GM23338 (cell line): ENCODE measurements at regions not wholly inside any gene's neighbourhood (a gene's known extent, or its start where the extent isn't known, plus 50 kb on each side); places are given as distances from the start of the nearest gene placed in this dataset.

Experiments used
- ATAC-seq: fragments of 200-7000 bp; cut with Tn5 transposase; 3 replicates; pipeline ENCODE4 v1.9.1; 2020
- DNase-seq: peaks from one replicate; pipeline ENCODE4 v3.0.0-alpha.2; 2015; ENCODE audit warnings: low spot score
- H2AFZ ChIP-seq: fragments of 200-600 bp; sonication (generic); 2 replicates; pipeline ENCODE4 v1.8.0; 2016; ENCODE audit warnings: antibody characterized with exemption, mild to moderate bottlenecking, moderate library complexity
- H3F3A ChIP-seq: fragments of 200-600 bp; sonication (generic); replicated peaks from 2 replicates; pipeline ENCODE4 v1.8.0; 2017; ENCODE audit warnings: antibody characterized with exemption, mixed run types, low read depth
- H3K27ac ChIP-seq: fragments of 200-600 bp; sonication (generic); 2 replicates; pipeline ENCODE4 v1.6.1; 2016; ENCODE audit warnings: low read depth
- H3K27me3 ChIP-seq: fragments of 200-600 bp; sonication (generic); 2 replicates; pipeline ENCODE4 v1.8.0; 2016; ENCODE audit warnings: mild to moderate bottlenecking, mixed run types, moderate library complexity; ENCODE audit not compliant: insufficient read depth
- H3K36me3 ChIP-seq: fragments of 200-600 bp; sonication (generic); 2 replicates; pipeline ENCODE4 v1.8.0; 2016; ENCODE audit warnings: mild to moderate bottlenecking; ENCODE audit not compliant: insufficient read depth
- H3K4me1 ChIP-seq: fragments of 200-600 bp; sonication (generic); 2 replicates; pipeline ENCODE4 v1.8.0; 2016; ENCODE audit warnings: mild to moderate bottlenecking, moderate library complexity; ENCODE audit not compliant: insufficient read depth
- H3K4me2 ChIP-seq: fragments of 200-600 bp; sonication (generic); 2 replicates; pipeline ENCODE4 v1.7.1; 2017; ENCODE audit warnings: mixed run types
- H3K4me3 ChIP-seq: fragments of 200-600 bp; sonication (generic); 2 replicates; pipeline ENCODE4 v1.6.1; 2016; ENCODE audit warnings: mixed run types
- H3K79me2 ChIP-seq: fragments of 200-600 bp; sonication (generic); replicated peaks from 2 replicates; pipeline ENCODE4 v1.8.0; 2017; ENCODE audit warnings: mild to moderate bottlenecking; ENCODE audit not compliant: insufficient read depth
- H3K9me2 ChIP-seq: fragments of 200-600 bp; sonication (generic); 2 replicates; pipeline ENCODE4 v1.8.0; 2017; ENCODE audit not compliant: insufficient read depth
- H4K20me1 ChIP-seq: fragments of 200-600 bp; sonication (generic); replicated peaks from 2 replicates; pipeline ENCODE4 v1.8.0; 2017; ENCODE audit warnings: mild to moderate bottlenecking; ENCODE audit not compliant: insufficient read depth
- H3K27ac Mint-ChIP-seq: 2 replicates; pipeline ENCODE4 v1.8.0; 2020; ENCODE audit warnings: inconsistent platforms, mild to moderate bottlenecking, moderate library complexity, mixed read lengths
- H3K27me3 Mint-ChIP-seq: 3 replicates; pipeline ENCODE4 v1.8.0; 2022; ENCODE audit warnings: low read depth, mild to moderate bottlenecking, moderate library complexity, mixed read lengths, inconsistent platforms; ENCODE audit not compliant: insufficient read depth, poor library complexity
- H3K36me3 Mint-ChIP-seq: 3 replicates; pipeline ENCODE4 v1.8.0; 2021; ENCODE audit warnings: low read depth, mild to moderate bottlenecking, inconsistent platforms, moderate library complexity, mixed read lengths
- H3K4me1 Mint-ChIP-seq: 3 replicates; pipeline ENCODE4 v1.8.0; 2020; ENCODE audit warnings: mild to moderate bottlenecking, inconsistent platforms, mixed read lengths
- H3K4me3 Mint-ChIP-seq: 3 replicates; pipeline ENCODE4 v1.8.0; 2021; ENCODE audit warnings: moderate library complexity, mild to moderate bottlenecking, inconsistent platforms, mixed read lengths
- H3K9me3 Mint-ChIP-seq: 3 replicates; pipeline ENCODE4 v1.8.0; 2020; ENCODE audit warnings: moderate library complexity, mild to moderate bottlenecking, inconsistent platforms, mixed read lengths
- CREB1 ChIP-seq: fragments of 250-450 bp; sonication (Bioruptor Pico); IDR thresholded peaks from 2 replicates; pipeline ENCODE4 v1.5.0; 2020; ENCODE audit warnings: low read depth, mild to moderate bottlenecking, moderate library complexity
- CTCF ChIP-seq, 2 experiments: fragments of 200-600 bp in 1 of 2; sonication (generic) in 1 of 2; conservative IDR thresholded peaks; 2 replicates each; pipeline versions ENCODE4 v1.5.1 to v1.6.1; 2016 to 2017; ENCODE audit warnings: antibody characterized with exemption in 2 of 2, low read depth in 2 of 2, mild to moderate bottlenecking in 2 of 2, moderate library complexity in 1 of 2
- EZH2phosphoT487 ChIP-seq: fragments of 200-600 bp; sonication (generic); IDR thresholded peaks from one replicate; pipeline ENCODE4 v1.8.1; 2018; ENCODE audit warnings: antibody characterized with exemption; ENCODE audit not compliant: unreplicated experiment
- NANOG ChIP-seq: IDR thresholded peaks from 2 replicates; pipeline ENCODE4 v1.6.1; 2016; ENCODE audit warnings: antibody characterized with exemption, borderline replicate concordance
- ZNF114 ChIP-seq: fragments of 250-450 bp; sonication (Bioruptor Pico); IDR thresholded peaks from 2 replicates; pipeline ENCODE4 v1.5.0; 2020; ENCODE audit warnings: mild to moderate bottlenecking, moderate library complexity
- ZNF331 ChIP-seq: fragments of 250-450 bp; sonication (Bioruptor Pico); IDR thresholded peaks from 2 replicates; pipeline ENCODE4 v1.5.0; 2020; ENCODE audit warnings: low read depth, mild to moderate bottlenecking, moderate library complexity
- TF ChIP-seq, protein P1 (sequence below): IDR thresholded peaks from 2 replicates; pipeline ENCODE4 v1.6.1; 2016; ENCODE audit warnings: antibody characterized with exemption

GRCh38 chr5:158223054-158223600 is 364.2 kb upstream of the CLINT1 start:
- Histone ChIP-seq H3K79me2 (no peaks in the 10 kb centered on the region), H3F3A (no peaks in the 10 kb centered on the region), H3K4me1 (no peaks in the 10 kb centered on the region), H3K36me3 (no peaks in the 10 kb centered on the region), H3K27ac (no peak overlapping the region), H4K20me1 (no peaks in the 10 kb centered on the region), H3K27me3 (no peaks in the 10 kb centered on the region), H3K4me2 (no peak overlapping the region), H3K4me3 (no peak overlapping the region), H2AFZ (peak overlapping the region; percentile 52; the same call in 1 of the 2 replicates), H3K9me2 (peaks cover 11% of the 10 kb centered on the region; the same call in 1 of the 2 replicates)
- no peak overlapping the region for H3K4me3 Mint-ChIP-seq
- H3K9me3 Mint-ChIP-seq = peaks cover 3% of the 10 kb centered on the region; the same call in 1 of the 3 replicates
- TF ChIP-seq ZNF114 (CRISPR knock-in tag) = no peak
- TF ChIP-seq ZNF331 = no peak
- TF ChIP-seq EZH2phosphoT487 = no peak
- TF ChIP-seq NANOG = no peak
- TF ChIP-seq, protein P1, sequence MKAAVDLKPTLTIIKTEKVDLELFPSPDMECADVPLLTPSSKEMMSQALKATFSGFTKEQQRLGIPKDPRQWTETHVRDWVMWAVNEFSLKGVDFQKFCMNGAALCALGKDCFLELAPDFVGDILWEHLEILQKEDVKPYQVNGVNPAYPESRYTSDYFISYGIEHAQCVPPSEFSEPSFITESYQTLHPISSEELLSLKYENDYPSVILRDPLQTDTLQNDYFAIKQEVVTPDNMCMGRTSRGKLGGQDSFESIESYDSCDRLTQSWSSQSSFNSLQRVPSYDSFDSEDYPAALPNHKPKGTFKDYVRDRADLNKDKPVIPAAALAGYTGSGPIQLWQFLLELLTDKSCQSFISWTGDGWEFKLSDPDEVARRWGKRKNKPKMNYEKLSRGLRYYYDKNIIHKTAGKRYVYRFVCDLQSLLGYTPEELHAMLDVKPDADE = no peak
- TF ChIP-seq CTCF (conservative IDR thresholded peaks at IDR 0.05; ENCODE audit: low read depth in 2 of 2) = no peak
- H3K27ac Mint-ChIP-seq = no peak overlapping the region
- H3K27me3 Mint-ChIP-seq = peaks cover 2% of the 10 kb centered on the region
- no peak for ATAC-seq
- no peaks in the 10 kb centered on the region for H3K36me3 Mint-ChIP-seq
- H3K4me1 Mint-ChIP-seq = peaks cover 7% of the 10 kb centered on the region; the same call in 2 of the 3 replicates
- DNase-seq = no peak

GRCh38 chr5:158212917-158213316 is 354.0 kb upstream of the CLINT1 start:
- no peak; the same call in 1 of the 2 replicates for TF ChIP-seq CREB1
- TF ChIP-seq, protein P1 = peak; percentile 57
- no peak for TF ChIP-seq CTCF (conservative IDR thresholded peaks at IDR 0.05; ENCODE audit: low read depth in 2 of 2)
- TF ChIP-seq NANOG = no peak
- peak; percentile 74 for ATAC-seq
- Histone ChIP-seq H3K79me2 (no peaks in the 10 kb centered on the region), H3F3A (no peaks in the 10 kb centered on the region), H3K4me1 (no peaks in the 10 kb centered on the region), H4K20me1 (no peaks in the 10 kb centered on the region), H3K4me2 (no peak overlapping the region), H3K27ac (no peak overlapping the region), H3K27me3 (no peaks in the 10 kb centered on the region), H2AFZ (peak overlapping the region; percentile 64; the same call in 1 of the 2 replicates), H3K9me2 (peaks cover 10% of the 10 kb centered on the region; the same call in 1 of the 2 replicates), H3K36me3 (no peaks in the 10 kb centered on the region), H3K4me3 (no peak overlapping the region)
- H3K27me3 Mint-ChIP-seq = peaks cover 1% of the 10 kb centered on the region
- 0 out of 2 replicates have a peak overlapping the region, but pooled peaks have one; percentile 46 for H3K27ac Mint-ChIP-seq
- H3K9me3 Mint-ChIP-seq = no peaks in the 10 kb centered on the region; the same call in 2 of the 3 replicates
- no peak overlapping the region for H3K4me3 Mint-ChIP-seq
- peak; percentile 57 for DNase-seq
- H3K4me1 Mint-ChIP-seq = peaks cover 3% of the 10 kb centered on the region; the same call in 1 of the 3 replicates
- H3K36me3 Mint-ChIP-seq = no peaks in the 10 kb centered on the region
